Tibial nerve (tissue), 4 donors: ENCODE measurements at regions not wholly inside any gene's neighbourhood (a gene's known extent, or its start where the extent isn't known, plus 50 kb on each side); places are given as distances from the start of the nearest gene placed in this dataset.
A peak's percentile ranks its signal among the peaks of the same experiment; 100 is the strongest.

Experiments used
- DNase-seq, 2 donors: peaks; one replicate each; pipeline ENCODE4 v3.0.0-alpha.2; 2019; ENCODE audit warnings: low spot score in 2 of 2
- H3K27ac ChIP-seq, 4 donors: fragments of 200-600 bp; sonication (generic) in 3 of 4; one replicate each; pipeline ENCODE4 v1.5.1; 2017 to 2019; ENCODE audit warnings: mild to moderate bottlenecking in 1 of 4
- H3K27me3 ChIP-seq, 2 donors: fragments of 200-600 bp; sonication (generic) in 1 of 2; one replicate each; pipeline versions ENCODE4 v1.5.1 to v1.6.0; 2017 to 2019
- H3K36me3 ChIP-seq, 3 donors: fragments of 200-600 bp; sonication (generic); one replicate each; pipeline ENCODE4 v1.5.1; 2018 to 2019
- H3K4me1 ChIP-seq, 4 donors: fragments of 200-600 bp; sonication (generic) in 3 of 4; one replicate each; pipeline ENCODE4 v1.5.1; 2017 to 2019
- H3K4me3 ChIP-seq, 4 donors: fragments of 200-600 bp; sonication (generic) in 3 of 4; one replicate each; pipeline ENCODE4 v1.5.1; 2017 to 2019; ENCODE audit warnings: mild to moderate bottlenecking in 1 of 4, moderate library complexity in 1 of 4
- H3K9me3 ChIP-seq, 4 donors: fragments of 200-600 bp; sonication (generic) in 3 of 4; one replicate each; pipeline ENCODE4 v1.5.1; 2017 to 2019
- CTCF ChIP-seq, 5 experiments: fragments of 200-600 bp in 3 of 5; fragments of 450-650 bp in 2 of 5; sonication (generic) in 3 of 5; IDR thresholded peaks; one replicate each; pipeline ENCODE4 v1.5.1; 2016 to 2019; ENCODE audit warnings: antibody characterized with exemption in 5 of 5, mild to moderate bottlenecking in 3 of 5, moderate library complexity in 2 of 5
- EP300 ChIP-seq, 2 donors: sonication (generic); formaldehyde crosslinking; IDR thresholded peaks; one replicate each; pipeline ENCODE4 v1.6.1; 2017; ENCODE audit warnings: antibody characterized with exemption in 2 of 2, mild to moderate bottlenecking in 1 of 2
- POLR2A ChIP-seq, 2 donors: fragments of 450-650 bp; IDR thresholded peaks; one replicate each; pipeline ENCODE4 v1.6.1; 2017; ENCODE audit warnings: antibody characterized with exemption in 2 of 2, mild to moderate bottlenecking in 2 of 2, moderate library complexity in 2 of 2
- WGBS, 2 donors: methylation state at CpG; one replicate each; pipeline ENCODE4 v1.1.5; 2018; 5-methylcytosine and 5-hydroxymethylcytosine counted together

GRCh38 chr4:17030543-17030942, 132.1 kb upstream of the LDB2 start:
- TF ChIP-seq CTCF (IDR thresholded peaks at IDR 0.05) (no peak), POLR2A (IDR thresholded peaks at IDR 0.05) (no peak), EP300 (IDR thresholded peaks at IDR 0.05) (no peak)

DNA sequence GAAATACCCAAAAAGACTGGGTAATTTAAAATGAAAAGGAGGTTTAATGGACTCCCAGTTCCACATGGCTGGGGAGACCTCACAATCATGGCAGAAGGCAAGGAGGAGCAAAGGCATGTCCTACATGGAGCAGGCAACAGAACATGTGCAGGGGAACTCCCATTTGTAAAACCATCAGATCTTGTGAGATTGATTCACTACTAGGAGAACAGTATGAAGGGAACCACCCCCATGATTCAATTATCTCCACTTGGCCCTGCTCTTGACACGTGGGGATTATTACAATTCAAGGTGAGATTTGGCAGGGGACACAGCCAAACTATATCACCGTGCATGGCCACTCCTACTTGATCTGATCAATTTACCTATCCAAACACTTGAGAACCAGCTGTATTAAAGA, 131.5 kb upstream of the LDB2 start:
- 81 to 85% methylated on average over 2 of the region's 2 CpGs for WGBS, 2 donors
- Histone ChIP-seq H3K36me3 (no peaks in the 10 kb centered on the region), H3K9me3 (no peaks in the 10 kb centered on the region), H3K4me3 (no peak overlapping the region), H3K27ac (no peak overlapping the region), H3K4me1 (peaks cover 0 to 7% (median 0%) of the 10 kb centered on the region in 4 donors), H3K27me3 (no peaks in the 10 kb centered on the region)
- no peak for DNase-seq
- TF ChIP-seq EP300 (IDR thresholded peaks at IDR 0.05), result no peak
- TF ChIP-seq POLR2A (IDR thresholded peaks at IDR 0.05), result no peak
- TF ChIP-seq CTCF (IDR thresholded peaks at IDR 0.05), result no peak

More at GRCh38 chr4:17030543-17030942, 132.1 kb upstream of the LDB2 start:
- no peak for DNase-seq
- Histone ChIP-seq H3K27ac (no peak overlapping the region), H3K9me3 (no peaks in the 10 kb centered on the region), H3K4me1 (peaks cover 0 to 7% (median 0%) of the 10 kb centered on the region in 4 donors), H3K4me3 (no peak overlapping the region), H3K27me3 (no peaks in the 10 kb centered on the region), H3K36me3 (no peaks in the 10 kb centered on the region)
- WGBS, 2 donors, result 85 to 86% methylated on average over 1 of the region's 1 CpG

DNA sequence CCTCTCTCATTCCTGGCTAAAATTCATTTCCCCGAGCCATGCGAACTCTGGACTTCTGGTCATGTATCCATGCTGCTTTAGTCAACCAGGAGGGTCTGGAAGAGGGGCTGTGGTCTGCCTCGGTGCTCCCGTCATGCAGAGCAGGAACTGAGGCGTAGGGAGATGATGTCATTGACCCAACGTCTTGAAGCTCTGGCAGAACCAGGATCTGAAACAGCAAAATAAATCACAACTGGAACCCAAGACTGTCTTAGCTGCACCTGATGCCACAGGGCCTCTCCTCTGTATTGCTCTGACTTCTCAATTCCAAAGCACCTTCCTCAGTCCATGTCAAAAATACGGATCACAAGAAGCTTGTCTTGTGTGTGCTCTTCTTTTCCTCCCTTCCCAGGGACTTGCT, 131.0 kb upstream of the LDB2 start:
- H3K9me3 ChIP-seq, result no peaks in the 10 kb centered on the region
- TF ChIP-seq EP300 (IDR thresholded peaks at IDR 0.05) (no peak), POLR2A (IDR thresholded peaks at IDR 0.05) (no peak), CTCF (IDR thresholded peaks at IDR 0.05) (no peak)
- H3K36me3 ChIP-seq, result no peaks in the 10 kb centered on the region
- no peak overlapping the region for H3K27ac ChIP-seq
- 83 to 84% methylated on average over 7 of the region's 7 CpGs for whole genome bisulfite sequencing, 2 donors
- H3K27me3 ChIP-seq, result no peaks in the 10 kb centered on the region
- H3K4me1 ChIP-seq, result peaks cover 0 to 7% (median 0%) of the 10 kb centered on the region in 4 donors
- no peak for DNase-seq
- no peak overlapping the region for H3K4me3 ChIP-seq

- no peaks in the 10 kb centered on the region for H3K27me3 ChIP-seq
- H3K4me1 ChIP-seq, result peaks cover 0 to 4% (median 0%) of the 10 kb centered on the region in 4 donors
- TF ChIP-seq EP300 (IDR thresholded peaks at IDR 0.05) (peak in 1 of 2 donors; percentile 21), CTCF (IDR thresholded peaks at IDR 0.05) (no peak)
- no peak for DNase-seq
- H3K27ac ChIP-seq, result no peak overlapping the region
- 66 to 70% methylated on average over 6 of the region's 6 CpGs for WGBS, 2 donors
- no peaks in the 10 kb centered on the region for H3K9me3 ChIP-seq
- no peak overlapping the region for H3K4me3 ChIP-seq
- H3K36me3 ChIP-seq, result no peaks in the 10 kb centered on the region
Observed at GRCh38 chr4:17027495-17027894, 129.1 kb upstream of the LDB2 start.

DNA sequence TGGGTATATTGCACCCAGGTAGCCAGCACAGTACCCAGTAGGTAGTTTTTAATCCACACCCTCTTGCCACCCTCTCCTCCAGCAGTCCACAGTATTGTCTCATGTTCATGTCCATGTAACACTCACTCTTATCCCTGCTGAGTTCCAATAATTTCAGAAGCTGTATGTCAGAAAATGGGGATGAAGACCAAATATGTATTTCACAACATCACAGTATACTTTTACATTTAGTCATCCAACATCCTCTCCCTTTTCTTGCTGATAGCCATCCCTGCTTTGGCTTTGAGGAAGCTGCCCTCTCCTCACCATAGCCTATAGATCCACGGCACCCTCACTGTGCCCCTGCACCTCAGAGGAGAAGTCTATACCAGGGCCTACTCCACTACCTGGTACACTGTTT, 126.0 kb upstream of the LDB2 start:
- Histone ChIP-seq H3K9me3 (no peaks in the 10 kb centered on the region), H3K4me1 (no peaks in the 10 kb centered on the region), H3K27me3 (no peaks in the 10 kb centered on the region), H3K36me3 (no peaks in the 10 kb centered on the region), H3K27ac (no peak overlapping the region), H3K4me3 (no peak overlapping the region)
- WGBS, 2 donors, result 89 to 96% methylated on average over 1 of the region's 1 CpG
- TF ChIP-seq EP300 (IDR thresholded peaks at IDR 0.05) (no peak), POLR2A (IDR thresholded peaks at IDR 0.05) (no peak), CTCF (IDR thresholded peaks at IDR 0.05) (no peak)
- DNase-seq, result no peak
